Transverse colon (tissue), 4 donors: ENCODE measurements at regions not wholly inside any gene's neighbourhood (a gene's known extent, or its start where the extent isn't known, plus 50 kb on each side); places are given as distances from the start of the nearest gene placed in this dataset.

ENCODE experiments used
- DNase-seq: peaks from one replicate; pipeline ENCODE4 v3.0.0-alpha.2; 2019
- H3K27ac ChIP-seq, 4 donors: fragments of 200-600 bp; sonication (generic); 2 replicates each; pipeline ENCODE4 v1.5.1; 2016 to 2018; ENCODE audit warnings: inconsistent platforms in 4 of 4
- H3K27me3 ChIP-seq: fragments of 200-600 bp; sonication (generic); 2 replicates; pipeline ENCODE4 v1.5.1; 2017; ENCODE audit warnings: inconsistent platforms
- H3K36me3 ChIP-seq, 4 donors: fragments of 200-600 bp; sonication (generic); 2 replicates each; pipeline ENCODE4 v1.5.1; 2017 to 2019; ENCODE audit warnings: inconsistent platforms in 4 of 4
- H3K4me1 ChIP-seq, 4 donors: fragments of 200-600 bp; sonication (generic); 2 replicates each; pipeline ENCODE4 v1.5.1; 2017 to 2020; ENCODE audit warnings: inconsistent platforms in 4 of 4
- H3K4me3 ChIP-seq, 4 donors: fragments of 200-600 bp; sonication (generic); 1 replicate in 1 of 4; 2 replicates in 3 of 4; pipeline versions ENCODE4 v1.5.1 to v1.6.1; 2017 to 2019; ENCODE audit warnings: inconsistent platforms in 4 of 4
- H3K9me3 ChIP-seq, 2 donors: fragments of 200-600 bp; sonication (generic); 2 replicates each; pipeline ENCODE4 v1.5.1; 2017 to 2019; ENCODE audit warnings: inconsistent platforms in 2 of 2
- EP300 ChIP-seq: sonication (generic); formaldehyde crosslinking; IDR thresholded peaks from one replicate; pipeline ENCODE4 v1.6.1; 2017; ENCODE audit warnings: antibody characterized with exemption, low read depth
- POLR2A ChIP-seq: fragments of 450-650 bp; IDR thresholded peaks from one replicate; pipeline ENCODE4 v1.6.1; 2016; ENCODE audit warnings: antibody characterized with exemption, mild to moderate bottlenecking, moderate library complexity
- POLR2AphosphoS5 ChIP-seq, 3 donors: sonication (generic); formaldehyde crosslinking; IDR thresholded peaks; one replicate each; pipeline ENCODE4 v1.6.1; 2016; ENCODE audit warnings: antibody characterized with exemption in 3 of 3
- WGBS, 2 donors: methylation state at CpG; one replicate each; pipeline ENCODE4 v1.1.5; 2018; ENCODE audit warnings: low coverage in 1 of 2; 5-methylcytosine and 5-hydroxymethylcytosine counted together
- in situ Hi-C, 4 donors: fragments of 200-750 bp; cut with MboI; loops; one replicate each; pipeline versions ENCODE4 v1.15.0 to v1.15.1; 2017; ENCODE audit warnings: low sequenced_read_pairs in 3 of 4, low pct_ligation_motif_present in 1 of 4, low pct_unique_long_range_greater_than_20kb in 1 of 4
- intact Hi-C: fragments of 100-400 bp; cut with DNase I; formaldehyde crosslinking; loops from one replicate; pipeline ENCODE4 v1.15.1; 2023; ENCODE audit warnings: low total_unique reads
- TF ChIP-seq, protein P1 (sequence below), 5 experiments: fragments of 200-600 bp in 3 of 5; fragments of 450-650 bp in 2 of 5; sonication (generic) in 3 of 5; IDR thresholded peaks; 1 replicate in 2 of 5; 2 replicates in 3 of 5; pipeline ENCODE4 v1.5.1; 2016 to 2017; ENCODE audit warnings: antibody characterized with exemption in 5 of 5, inconsistent platforms in 3 of 5, mild to moderate bottlenecking in 2 of 5, moderate library complexity in 1 of 5

DNA sequence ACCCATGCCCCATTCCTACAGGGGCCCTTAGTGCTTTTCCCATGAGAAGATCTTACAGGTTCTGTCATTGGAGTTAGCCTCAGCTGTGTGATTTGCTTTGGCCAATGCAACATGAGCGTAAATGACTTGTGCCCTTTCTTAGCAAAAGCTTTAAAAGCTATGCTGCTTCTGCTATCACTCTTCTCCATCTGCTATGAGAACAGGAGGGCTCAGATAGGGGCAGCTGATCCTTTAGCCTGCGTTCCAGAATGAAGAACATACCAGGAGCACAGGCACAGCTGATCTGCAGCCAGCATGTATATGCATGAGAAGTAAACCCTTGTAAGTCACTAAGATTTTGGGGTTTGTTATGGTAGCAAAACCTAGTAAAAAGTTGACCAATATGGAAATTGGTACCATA lies 218.2 kb downstream of the SH2D4B start:
- in situ Hi-C loops (no loop called here), intact Hi-C loops (no loop called here)
- H3K36me3 ChIP-seq, result no peaks in the 10 kb centered on the region
- H3K4me3 ChIP-seq, result no peak overlapping the region
- WGBS, 2 donors, result 56 to 93% methylated on average over 1 to 2 of the region's 2 CpGs
- no peaks in the 10 kb centered on the region for H3K4me1 ChIP-seq
- no peaks in the 10 kb centered on the region for H3K27me3 ChIP-seq
- no peak for TF ChIP-seq POLR2A
- TF ChIP-seq EP300, result no peak
- no peak for TF ChIP-seq POLR2AphosphoS5 (IDR thresholded peaks at IDR 0.05)
- TF ChIP-seq, protein P1, sequence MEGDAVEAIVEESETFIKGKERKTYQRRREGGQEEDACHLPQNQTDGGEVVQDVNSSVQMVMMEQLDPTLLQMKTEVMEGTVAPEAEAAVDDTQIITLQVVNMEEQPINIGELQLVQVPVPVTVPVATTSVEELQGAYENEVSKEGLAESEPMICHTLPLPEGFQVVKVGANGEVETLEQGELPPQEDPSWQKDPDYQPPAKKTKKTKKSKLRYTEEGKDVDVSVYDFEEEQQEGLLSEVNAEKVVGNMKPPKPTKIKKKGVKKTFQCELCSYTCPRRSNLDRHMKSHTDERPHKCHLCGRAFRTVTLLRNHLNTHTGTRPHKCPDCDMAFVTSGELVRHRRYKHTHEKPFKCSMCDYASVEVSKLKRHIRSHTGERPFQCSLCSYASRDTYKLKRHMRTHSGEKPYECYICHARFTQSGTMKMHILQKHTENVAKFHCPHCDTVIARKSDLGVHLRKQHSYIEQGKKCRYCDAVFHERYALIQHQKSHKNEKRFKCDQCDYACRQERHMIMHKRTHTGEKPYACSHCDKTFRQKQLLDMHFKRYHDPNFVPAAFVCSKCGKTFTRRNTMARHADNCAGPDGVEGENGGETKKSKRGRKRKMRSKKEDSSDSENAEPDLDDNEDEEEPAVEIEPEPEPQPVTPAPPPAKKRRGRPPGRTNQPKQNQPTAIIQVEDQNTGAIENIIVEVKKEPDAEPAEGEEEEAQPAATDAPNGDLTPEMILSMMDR (IDR thresholded peaks at IDR 0.05), result no peak
- H3K9me3 ChIP-seq, result no peaks in the 10 kb centered on the region
- H3K27ac ChIP-seq, result no peak overlapping the region
- DNase-seq, result no peak

DNA sequence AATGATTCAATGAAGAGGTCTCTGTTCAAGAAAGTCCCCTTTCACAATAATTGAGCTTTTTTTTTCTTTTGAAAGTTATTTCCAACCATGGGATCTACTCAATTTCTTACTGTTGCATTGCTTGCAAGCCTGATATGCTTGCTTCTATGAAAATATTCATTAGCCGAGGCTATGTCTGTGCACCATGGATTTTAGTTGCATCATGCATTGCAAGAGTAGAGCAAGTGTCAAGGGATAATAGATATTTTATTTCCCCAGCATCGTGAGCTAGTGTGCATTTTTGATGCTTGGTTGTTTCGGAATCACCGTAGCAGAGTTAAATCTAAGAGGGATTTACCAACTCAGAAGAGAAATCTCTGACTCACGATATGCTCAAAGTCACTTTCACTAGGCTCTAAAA lies 222.0 kb downstream of the SH2D4B start:
- no peak overlapping the region for H3K4me3 ChIP-seq
- H3K27ac ChIP-seq, result no peak overlapping the region
- TF ChIP-seq EP300, result no peak
- TF ChIP-seq, protein P1 (IDR thresholded peaks at IDR 0.05), result no peak
- no peak for TF ChIP-seq POLR2A
- TF ChIP-seq POLR2AphosphoS5 (IDR thresholded peaks at IDR 0.05), result no peak
- no peaks in the 10 kb centered on the region for H3K27me3 ChIP-seq
- H3K9me3 ChIP-seq, result no peaks in the 10 kb centered on the region
- in situ Hi-C loops, result no loop called here
- DNase-seq, result no peak
- H3K4me1 ChIP-seq, result no peaks in the 10 kb centered on the region
- 86 to 100% methylated on average over 3 to 5 of the region's 5 CpGs for WGBS, 2 donors
- intact Hi-C loops, result no loop called here
- no peaks in the 10 kb centered on the region for H3K36me3 ChIP-seq

DNA sequence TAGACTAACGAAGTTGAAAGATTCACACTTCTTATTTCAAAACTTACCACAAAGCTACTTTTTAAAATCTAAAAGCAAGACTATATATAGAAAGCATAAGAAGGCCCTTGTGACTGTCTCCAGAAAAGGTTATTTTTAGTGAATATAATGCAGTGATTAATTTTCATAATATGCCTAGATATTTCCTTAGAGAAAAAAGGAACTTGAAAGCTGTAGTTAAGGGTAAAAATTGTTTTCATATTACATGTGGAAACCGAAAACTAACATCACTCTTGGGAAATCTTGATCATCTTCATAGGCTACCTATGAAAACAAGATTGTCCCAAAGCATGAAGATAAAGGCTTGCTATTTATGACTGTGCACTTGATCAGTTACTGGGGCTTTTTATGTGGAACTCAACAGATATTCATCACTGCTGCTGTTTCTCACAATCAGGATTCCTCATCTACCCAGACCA lies 223.2 kb downstream of the SH2D4B start:
- intact Hi-C loops, result no loop called here
- WGBS, 2 donors, result 57 to 62% methylated on average over 2 of the region's 2 CpGs
- H3K27me3 ChIP-seq, result no peaks in the 10 kb centered on the region
- H3K4me1 ChIP-seq, result no peaks in the 10 kb centered on the region
- no peak for DNase-seq
- H3K4me3 ChIP-seq, result no peak overlapping the region
- in situ Hi-C loops, result no loop called here
- no peaks in the 10 kb centered on the region for H3K36me3 ChIP-seq
- TF ChIP-seq, protein P1 (IDR thresholded peaks at IDR 0.05), result no peak
- no peak for TF ChIP-seq EP300
- TF ChIP-seq POLR2A, result no peak
- no peak overlapping the region for H3K27ac ChIP-seq
- no peaks in the 10 kb centered on the region for H3K9me3 ChIP-seq

DNA sequence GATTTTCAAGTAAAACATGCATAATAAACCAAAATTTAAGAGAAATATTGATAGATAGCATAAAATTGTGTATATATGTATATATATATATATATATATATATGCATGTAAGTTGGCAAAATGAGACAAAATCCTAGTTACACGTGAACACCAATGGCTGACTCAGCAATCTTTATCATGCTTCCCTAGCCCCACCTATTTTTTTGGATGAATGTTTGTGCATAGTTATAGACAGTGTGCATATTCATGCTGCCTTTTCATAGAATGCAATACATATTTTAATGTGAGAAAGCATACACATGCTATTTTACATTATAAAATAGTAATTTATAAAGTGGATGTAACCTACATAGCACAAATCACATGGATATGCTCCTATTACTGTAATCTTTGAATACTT lies 230.3 kb downstream of the SH2D4B start:
- no peak overlapping the region for H3K4me3 ChIP-seq
- 22 to 38% methylated on average over 1 of the region's 1 CpG for WGBS, 2 donors
- no peak for DNase-seq
- no peaks in the 10 kb centered on the region for H3K4me1 ChIP-seq
- no peaks in the 10 kb centered on the region for H3K9me3 ChIP-seq
- no peak overlapping the region for H3K27ac ChIP-seq
- H3K36me3 ChIP-seq, result no peaks in the 10 kb centered on the region
- in situ Hi-C loops (no loop called here), intact Hi-C loops (no loop called here)
- H3K27me3 ChIP-seq, result no peaks in the 10 kb centered on the region
- no peak for TF ChIP-seq POLR2A
- TF ChIP-seq, protein P1 (IDR thresholded peaks at IDR 0.05), result no peak
- no peak for TF ChIP-seq EP300
- no peak for TF ChIP-seq POLR2AphosphoS5 (IDR thresholded peaks at IDR 0.05)
